K562 (cell line): ENCODE measurements at regions not wholly inside any gene's neighbourhood (a gene's known extent, or its start where the extent isn't known, plus 50 kb on each side); places are given as distances from the start of the nearest gene placed in this dataset.

Experiments used
- AFF4 ChIP-seq: sonication (generic); formaldehyde crosslinking; IDR thresholded peaks from 2 replicates; pipeline ENCODE4 v1.8.0; 2023; ENCODE audit warnings: mild to moderate bottlenecking, missing genetic modification reagents
- BACH1 ChIP-seq: fragments of 200-800 bp; sonication (Bioruptor generic); IDR thresholded peaks from 2 replicates; pipeline ENCODE4 v1.6.1; 2016; ENCODE audit warnings: missing genetic modification characterization, missing compliant biosample characterization
- BRD9 ChIP-seq: fragments of 450-650 bp; IDR thresholded peaks from 2 replicates; pipeline ENCODE4 v1.6.1; 2018; ENCODE audit warnings: low read depth; ENCODE audit not compliant: partially characterized antibody
- MAFK ChIP-seq: IDR thresholded peaks from 2 replicates; pipeline ENCODE4 v1.6.1; 2011; ENCODE audit warnings: low read length, improper control_type of control experiment
- MXI1 ChIP-seq: IDR thresholded peaks from 2 replicates; pipeline ENCODE4 v1.6.1; 2011; ENCODE audit warnings: low read depth, mild to moderate bottlenecking, improper control_type of control experiment, low read length
- PYGO2 ChIP-seq: fragments of 450-650 bp; IDR thresholded peaks from 2 replicates; pipeline ENCODE4 v1.6.1; 2016; ENCODE audit warnings: mild to moderate bottlenecking, missing genetic modification characterization, moderate library complexity, missing compliant biosample characterization
- SAFB2 ChIP-seq: fragments of 200-400 bp; formaldehyde crosslinking; IDR thresholded peaks from 2 replicates; pipeline ENCODE4 v1.6.1; 2018; ENCODE audit warnings: borderline replicate concordance, low read length, low read depth, moderate library complexity; ENCODE audit not compliant: severe bottlenecking
- ZBTB17 ChIP-seq: fragments of 450-650 bp; formaldehyde crosslinking; IDR thresholded peaks from 2 replicates; pipeline ENCODE4 v1.4.0; 2020; ENCODE audit warnings: mild to moderate bottlenecking
- ZC3H8 ChIP-seq: fragments of 450-650 bp; IDR thresholded peaks from 2 replicates; pipeline ENCODE4 v1.6.1; 2017
- ZNF3 ChIP-seq: fragments of 250-450 bp; sonication (Bioruptor Pico); IDR thresholded peaks from 2 replicates; pipeline ENCODE4 v1.5.0; 2021; ENCODE audit warnings: mild to moderate bottlenecking, moderate library complexity
- ZSCAN32 ChIP-seq: fragments of 450-650 bp; formaldehyde crosslinking; IDR thresholded peaks from 2 replicates; pipeline ENCODE4 v1.4.0; 2020; ENCODE audit warnings: mild to moderate bottlenecking, moderate library complexity
- TF ChIP-seq, protein P1 (sequence below), 2 experiments: fragments of 450-650 bp; formaldehyde crosslinking in 1 of 2; IDR thresholded peaks; 2 replicates each; pipeline versions ENCODE4 v1.4.0 to v1.6.1; 2014 to 2020; ENCODE audit warnings: mild to moderate bottlenecking in 2 of 2, borderline replicate concordance in 1 of 2, low read depth in 1 of 2
- TF ChIP-seq, protein P2 (sequence below): fragments of 450-650 bp; IDR thresholded peaks from 2 replicates; pipeline ENCODE4 v1.6.1; 2018; ENCODE audit warnings: mild to moderate bottlenecking, low read depth; ENCODE audit not compliant: partially characterized antibody
- TF ChIP-seq, protein P3 (sequence below): fragments of 250-450 bp; sonication (Bioruptor Pico); IDR thresholded peaks from 2 replicates; pipeline ENCODE4 v1.5.1; 2021; ENCODE audit warnings: mild to moderate bottlenecking

- TF ChIP-seq BRD9 = peak; percentile 59
- TF ChIP-seq, protein P1, sequence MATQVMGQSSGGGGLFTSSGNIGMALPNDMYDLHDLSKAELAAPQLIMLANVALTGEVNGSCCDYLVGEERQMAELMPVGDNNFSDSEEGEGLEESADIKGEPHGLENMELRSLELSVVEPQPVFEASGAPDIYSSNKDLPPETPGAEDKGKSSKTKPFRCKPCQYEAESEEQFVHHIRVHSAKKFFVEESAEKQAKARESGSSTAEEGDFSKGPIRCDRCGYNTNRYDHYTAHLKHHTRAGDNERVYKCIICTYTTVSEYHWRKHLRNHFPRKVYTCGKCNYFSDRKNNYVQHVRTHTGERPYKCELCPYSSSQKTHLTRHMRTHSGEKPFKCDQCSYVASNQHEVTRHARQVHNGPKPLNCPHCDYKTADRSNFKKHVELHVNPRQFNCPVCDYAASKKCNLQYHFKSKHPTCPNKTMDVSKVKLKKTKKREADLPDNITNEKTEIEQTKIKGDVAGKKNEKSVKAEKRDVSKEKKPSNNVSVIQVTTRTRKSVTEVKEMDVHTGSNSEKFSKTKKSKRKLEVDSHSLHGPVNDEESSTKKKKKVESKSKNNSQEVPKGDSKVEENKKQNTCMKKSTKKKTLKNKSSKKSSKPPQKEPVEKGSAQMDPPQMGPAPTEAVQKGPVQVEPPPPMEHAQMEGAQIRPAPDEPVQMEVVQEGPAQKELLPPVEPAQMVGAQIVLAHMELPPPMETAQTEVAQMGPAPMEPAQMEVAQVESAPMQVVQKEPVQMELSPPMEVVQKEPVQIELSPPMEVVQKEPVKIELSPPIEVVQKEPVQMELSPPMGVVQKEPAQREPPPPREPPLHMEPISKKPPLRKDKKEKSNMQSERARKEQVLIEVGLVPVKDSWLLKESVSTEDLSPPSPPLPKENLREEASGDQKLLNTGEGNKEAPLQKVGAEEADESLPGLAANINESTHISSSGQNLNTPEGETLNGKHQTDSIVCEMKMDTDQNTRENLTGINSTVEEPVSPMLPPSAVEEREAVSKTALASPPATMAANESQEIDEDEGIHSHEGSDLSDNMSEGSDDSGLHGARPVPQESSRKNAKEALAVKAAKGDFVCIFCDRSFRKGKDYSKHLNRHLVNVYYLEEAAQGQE (IDR thresholded peaks at IDR 0.05; ENCODE audit: borderline replicate concordance) = no peak
- TF ChIP-seq, protein P1 (CRISPR knock-in tag; IDR thresholded peaks at IDR 0.05; ENCODE audit: low read depth) = no peak
- no peak for TF ChIP-seq ZNF3 (CRISPR knock-in tag)
- TF ChIP-seq SAFB2 = no peak
- TF ChIP-seq, protein P2, sequence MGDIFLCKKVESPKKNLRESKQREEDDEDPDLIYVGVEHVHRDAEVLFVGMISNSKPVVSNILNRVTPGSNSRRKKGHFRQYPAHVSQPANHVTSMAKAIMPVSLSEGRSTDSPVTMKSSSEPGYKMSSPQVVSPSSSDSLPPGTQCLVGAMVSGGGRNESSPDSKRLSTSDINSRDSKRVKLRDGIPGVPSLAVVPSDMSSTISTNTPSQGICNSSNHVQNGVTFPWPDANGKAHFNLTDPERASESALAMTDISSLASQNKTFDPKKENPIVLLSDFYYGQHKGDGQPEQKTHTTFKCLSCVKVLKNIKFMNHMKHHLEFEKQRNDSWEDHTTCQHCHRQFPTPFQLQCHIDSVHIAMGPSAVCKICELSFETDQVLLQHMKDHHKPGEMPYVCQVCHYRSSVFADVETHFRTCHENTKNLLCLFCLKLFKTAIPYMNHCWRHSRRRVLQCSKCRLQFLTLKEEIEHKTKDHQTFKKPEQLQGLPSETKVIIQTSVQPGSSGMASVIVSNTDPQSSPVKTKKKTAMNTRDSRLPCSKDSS = no peak
- no peak for TF ChIP-seq ZBTB17 (CRISPR knock-in tag)
- TF ChIP-seq ZSCAN32 (CRISPR knock-in tag) = no peak
- no peak for TF ChIP-seq PYGO2
- TF ChIP-seq AFF4 (CRISPR knock-in tag) = no peak
- no peak for TF ChIP-seq MXI1
- no peak for TF ChIP-seq ZC3H8
- TF ChIP-seq MAFK = no peak
- no peak for TF ChIP-seq BACH1 (tag)
- TF ChIP-seq, protein P3, sequence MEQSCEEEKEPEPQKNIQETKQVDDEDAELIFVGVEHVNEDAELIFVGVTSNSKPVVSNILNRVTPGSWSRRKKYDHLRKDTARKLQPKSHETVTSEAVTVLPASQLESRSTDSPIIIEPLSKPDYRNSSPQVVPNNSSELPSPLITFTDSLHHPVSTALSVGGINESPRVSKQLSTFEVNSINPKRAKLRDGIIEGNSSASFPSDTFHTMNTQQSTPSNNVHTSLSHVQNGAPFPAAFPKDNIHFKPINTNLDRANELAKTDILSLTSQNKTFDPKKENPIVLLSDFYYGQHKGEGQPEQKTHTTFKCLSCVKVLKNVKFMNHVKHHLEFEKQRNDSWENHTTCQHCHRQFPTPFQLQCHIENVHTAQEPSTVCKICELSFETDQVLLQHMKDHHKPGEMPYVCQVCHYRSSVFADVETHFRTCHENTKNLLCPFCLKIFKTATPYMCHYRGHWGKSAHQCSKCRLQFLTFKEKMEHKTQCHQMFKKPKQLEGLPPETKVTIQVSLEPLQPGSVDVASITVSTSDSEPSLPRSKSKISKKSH (CRISPR knock-in tag) = no peak
Observed at GRCh38 chr4:80137631-80138030, 59.7 kb upstream of the PRDM8 start (continued).
